ENCODE measurements at regions not wholly inside any gene's neighbourhood (a gene's known extent, or its start where the extent isn't known, plus 50 kb on each side); places are given as distances from the start of the nearest gene placed in this dataset.

GRCh38 chr10:56537984-56538383, 176.9 kb upstream of the ZWINT start:
- 71 to 79% methylated on average over 4 of the region's 4 CpGs for WGBS, 2 donors
- TF ChIP-seq CTCF (IDR thresholded peaks at IDR 0.05): no peak
- no peak for TF ChIP-seq POLR2A (IDR thresholded peaks at IDR 0.05)
- no peak for TF ChIP-seq EP300 (IDR thresholded peaks at IDR 0.05)
- H3K27me3 ChIP-seq: no peaks in the 10 kb centered on the region

GRCh38 chr10:56522166-56522565, 161.1 kb upstream of the ZWINT start:
- Histone ChIP-seq H3K27ac (no peak overlapping the region), H3K9me3 (no peaks in the 10 kb centered on the region), H3K4me3 (no peak overlapping the region), H3K4me1 (no peaks in the 10 kb centered on the region), H3K27me3 (no peaks in the 10 kb centered on the region), H3K36me3 (no peaks in the 10 kb centered on the region)
- 78 to 81% methylated on average over 3 of the region's 3 CpGs for WGBS, 2 donors
- no peak for DNase-seq (ENCODE audit: low spot score in 2 of 2)
- no peak for TF ChIP-seq EP300 (IDR thresholded peaks at IDR 0.05)
- no peak for TF ChIP-seq CTCF (IDR thresholded peaks at IDR 0.05)
- TF ChIP-seq POLR2A (IDR thresholded peaks at IDR 0.05): no peak

More at GRCh38 chr10:56537984-56538383, 176.9 kb upstream of the ZWINT start:
- Histone ChIP-seq H3K4me3 (no peak overlapping the region), H3K36me3 (no peaks in the 10 kb centered on the region), H3K27ac (no peak overlapping the region), H3K9me3 (no peaks in the 10 kb centered on the region), H3K4me1 (no peaks in the 10 kb centered on the region)
- DNase-seq (ENCODE audit: low spot score in 2 of 2): no peak

GRCh38 chr10:56508562-56508961, 147.5 kb upstream of the ZWINT start:
- Histone ChIP-seq H3K9me3 (no peaks in the 10 kb centered on the region), H3K27ac (no peak overlapping the region), H3K4me1 (no peaks in the 10 kb centered on the region), H3K4me3 (no peak overlapping the region), H3K27me3 (no peaks in the 10 kb centered on the region), H3K36me3 (no peaks in the 10 kb centered on the region)
- WGBS, 2 donors: 84 to 94% methylated on average over 3 of the region's 3 CpGs
- DNase-seq (ENCODE audit: low spot score in 2 of 2): no peak
- TF ChIP-seq POLR2A (IDR thresholded peaks at IDR 0.05): no peak
- no peak for TF ChIP-seq EP300 (IDR thresholded peaks at IDR 0.05)
- TF ChIP-seq CTCF (IDR thresholded peaks at IDR 0.05): no peak

- Histone ChIP-seq H3K4me3 (no peak overlapping the region), H3K27me3 (no peaks in the 10 kb centered on the region), H3K4me1 (no peaks in the 10 kb centered on the region), H3K27ac (no peak overlapping the region), H3K9me3 (no peaks in the 10 kb centered on the region), H3K36me3 (no peaks in the 10 kb centered on the region)
- WGBS, 2 donors: 84 to 85% methylated on average over 3 of the region's 3 CpGs
- TF ChIP-seq CTCF (IDR thresholded peaks at IDR 0.05) (no peak), EP300 (IDR thresholded peaks at IDR 0.05) (no peak), POLR2A (IDR thresholded peaks at IDR 0.05) (no peak)
- DNase-seq (ENCODE audit: low spot score in 2 of 2): no peak
These were observed 146.0 kb upstream of the ZWINT start for GRCh38 chr10:56507033-56507432.

- no peak for DNase-seq (ENCODE audit: low spot score in 2 of 2)
- 94 to 95% methylated on average over 3 of the region's 3 CpGs for WGBS, 2 donors
- Histone ChIP-seq H3K36me3 (no peaks in the 10 kb centered on the region), H3K27me3 (no peaks in the 10 kb centered on the region), H3K4me3 (no peak overlapping the region), H3K27ac (no peak overlapping the region), H3K9me3 (no peaks in the 10 kb centered on the region), H3K4me1 (no peaks in the 10 kb centered on the region)
- no peak for TF ChIP-seq POLR2A (IDR thresholded peaks at IDR 0.05)
- no peak for TF ChIP-seq EP300 (IDR thresholded peaks at IDR 0.05)
- TF ChIP-seq CTCF (IDR thresholded peaks at IDR 0.05): no peak
These were observed 144.5 kb upstream of the ZWINT start for GRCh38 chr10:56505555-56505954.

Measured in tibial nerve (tissue), 4 donors.